Inflammatory macrophage treated with lipopolysaccharide for 4 hours (primary cell): ENCODE measurements at regions not wholly inside any gene's neighbourhood (a gene's known extent, or its start where the extent isn't known, plus 50 kb on each side); places are given as distances from the start of the nearest gene placed in this dataset.

Experiments
- DNase-seq: peaks from one replicate; pipeline ENCODE4 v3.0.0-alpha.2; 2020

DNA sequence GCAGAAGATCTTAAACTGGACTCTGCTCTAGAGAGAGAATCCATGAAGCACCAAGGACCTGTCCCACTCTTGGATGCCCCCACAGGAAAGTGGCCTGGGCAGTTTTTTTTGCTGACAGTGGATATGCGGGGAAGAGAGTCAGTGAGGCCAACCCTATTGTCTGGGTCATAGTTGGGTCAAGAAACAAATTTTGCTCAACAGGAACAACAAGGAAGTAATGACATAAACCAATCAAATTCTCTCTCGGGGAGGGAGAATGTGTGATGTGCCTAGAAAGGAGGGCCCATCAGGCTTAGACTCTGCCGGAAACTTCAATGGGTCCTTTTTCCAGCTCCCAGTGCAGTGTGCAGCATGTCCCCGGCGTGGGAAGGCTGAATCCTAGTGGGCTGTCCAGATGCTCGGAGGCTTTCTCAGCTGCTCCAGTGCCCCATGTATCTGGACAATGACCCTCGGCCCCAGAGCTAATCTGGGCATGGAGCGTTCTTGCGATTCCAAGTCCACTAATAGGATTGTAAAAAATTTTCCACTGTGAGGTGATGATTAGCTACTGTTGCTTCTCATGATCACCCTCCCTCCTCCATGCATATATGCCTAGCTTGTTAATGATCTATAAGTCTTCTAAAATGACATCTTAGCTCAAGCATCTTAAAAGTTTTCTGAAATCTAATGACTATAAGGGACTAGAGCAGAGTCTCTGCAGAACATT, 101.0 kb downstream of the SNX19 start:
- no peak for DNase-seq

DNA sequence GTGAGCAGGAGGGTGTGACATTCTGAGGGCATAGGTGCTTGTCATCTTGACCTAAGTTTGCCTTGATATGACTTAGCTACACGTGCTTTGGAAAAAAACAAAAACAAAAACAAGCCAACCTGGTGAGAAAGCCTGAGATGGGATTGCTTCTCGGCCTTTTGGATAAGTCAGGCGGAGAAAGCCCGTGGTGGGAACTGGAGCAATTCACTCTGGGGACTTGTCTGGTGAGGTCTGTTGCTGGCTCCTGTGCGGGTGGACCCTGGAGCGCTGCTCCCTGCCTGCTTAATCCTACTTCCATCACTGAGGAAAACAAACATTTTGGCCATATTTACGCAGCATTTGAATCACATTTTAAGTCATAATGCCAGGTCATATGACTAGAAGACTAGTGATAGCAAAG, 100.3 kb downstream of the SNX19 start:
- no peak for DNase-seq

DNA sequence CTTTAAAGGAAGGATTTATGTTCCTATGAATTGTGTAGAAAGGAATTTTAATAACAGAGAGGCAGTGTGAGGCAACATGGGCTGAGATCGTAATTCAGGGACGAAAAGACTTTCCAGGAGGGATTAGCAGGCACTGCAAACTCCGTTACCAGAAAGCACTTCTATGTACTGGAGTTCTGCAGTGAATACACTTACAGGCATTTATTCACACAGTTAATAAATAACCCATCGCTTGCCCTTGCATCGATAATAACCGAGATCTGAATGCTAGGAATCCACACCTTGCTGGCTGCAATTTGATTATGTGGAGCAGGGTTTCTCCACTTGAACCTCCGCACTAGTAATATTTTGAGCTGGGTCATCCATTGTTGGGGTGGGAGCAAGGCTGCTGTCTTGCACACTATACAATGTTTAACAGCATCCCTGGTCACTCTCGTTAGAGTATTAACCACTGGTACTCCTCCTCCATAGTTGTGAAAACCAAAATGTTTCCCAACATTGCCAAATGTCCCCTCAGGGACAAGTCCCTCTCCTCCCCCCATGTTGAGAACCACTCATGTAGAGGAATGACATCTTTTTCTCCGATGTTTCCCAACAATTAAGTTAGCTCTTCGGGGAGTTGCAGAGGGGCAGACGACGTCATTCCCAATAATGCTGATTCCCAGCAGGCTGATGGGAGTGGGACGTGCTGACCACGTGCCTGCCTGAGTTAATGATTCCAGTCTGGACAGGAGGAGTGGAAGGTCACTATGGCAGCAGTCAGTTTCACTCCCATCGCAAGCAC, 99.5 kb downstream of the SNX19 start:
- DNase-seq: no peak

DNA sequence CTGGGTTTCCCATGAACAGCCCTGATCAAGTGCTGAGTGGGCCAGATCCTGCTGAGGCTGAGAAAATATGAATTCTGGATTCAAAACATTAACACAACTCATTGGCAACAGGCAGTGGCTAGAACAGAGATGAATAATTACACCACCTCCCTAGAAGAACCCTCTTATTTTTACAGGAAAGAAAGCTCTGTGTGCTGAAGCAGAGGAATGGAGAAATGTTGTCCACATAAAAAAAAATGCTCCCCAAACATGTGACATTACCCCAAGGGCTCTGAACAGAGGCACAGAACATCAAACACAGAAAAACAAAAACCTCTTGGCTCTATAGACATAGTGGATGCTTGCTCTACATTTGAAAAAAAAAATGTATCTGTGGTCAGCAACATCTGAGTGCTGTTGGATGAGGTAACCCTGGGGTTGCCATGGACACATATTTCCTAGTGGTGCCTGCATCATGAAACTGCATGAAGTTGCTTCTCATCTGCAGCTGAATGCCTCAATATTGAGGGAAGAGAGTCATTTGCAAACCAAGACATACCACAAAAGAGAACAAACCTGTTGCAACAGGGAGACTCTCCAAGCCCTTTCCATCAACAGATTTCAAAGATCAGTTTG, 98.8 kb downstream of the SNX19 start:
- no peak for DNase-seq

DNA sequence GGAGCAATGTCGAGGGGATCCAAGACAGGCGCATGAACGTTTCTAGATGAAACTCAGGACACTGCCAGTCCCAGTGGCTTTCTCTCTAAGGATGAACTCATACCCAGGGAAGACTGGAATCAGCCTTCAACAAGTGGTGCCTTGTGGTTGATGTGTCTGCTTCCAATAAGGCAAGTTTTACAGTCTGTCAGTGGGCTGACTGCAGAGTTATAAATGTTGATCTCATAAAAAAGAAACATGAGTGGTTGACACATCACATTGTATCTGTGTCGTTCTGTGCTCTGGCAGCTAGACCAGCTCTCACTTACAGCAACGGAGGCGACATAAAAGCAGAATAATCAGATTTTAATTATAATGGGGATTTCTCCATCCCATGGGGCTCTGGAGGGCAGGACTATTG, 96.7 kb downstream of the SNX19 start:
- no peak for DNase-seq
